ENCODE measurements at regions not wholly inside any gene's neighbourhood (a gene's known extent, or its start where the extent isn't known, plus 50 kb on each side); places are given as distances from the start of the nearest gene placed in this dataset.
A peak's percentile ranks its signal among the peaks of the same experiment; 100 is the strongest.

DNA sequence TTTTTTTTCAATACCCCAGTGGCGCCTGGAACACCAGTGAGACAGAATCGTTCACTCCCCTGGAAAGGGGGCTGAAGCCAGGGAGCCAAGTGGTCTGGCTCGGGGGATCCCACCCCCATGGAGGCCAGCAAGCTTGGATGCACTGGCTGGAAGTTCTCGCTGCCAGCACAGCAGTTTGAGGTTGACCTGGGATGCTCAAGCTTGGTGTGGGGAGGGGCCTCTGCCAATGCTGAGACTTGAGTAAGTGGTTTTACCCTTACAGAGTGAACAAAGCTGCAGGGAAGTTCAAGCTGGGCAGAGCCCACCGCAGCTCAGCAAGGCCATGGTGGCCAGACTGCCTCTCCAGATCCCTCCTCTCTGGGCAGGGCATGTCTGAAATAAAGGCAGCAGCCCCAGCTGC lies 276.2 kb upstream of the CNTN6 start:
- TF ChIP-seq ZFX (IDR thresholded peaks at IDR 0.05; ENCODE audit: borderline replicate concordance): no peak
- TF ChIP-seq, protein P1, sequence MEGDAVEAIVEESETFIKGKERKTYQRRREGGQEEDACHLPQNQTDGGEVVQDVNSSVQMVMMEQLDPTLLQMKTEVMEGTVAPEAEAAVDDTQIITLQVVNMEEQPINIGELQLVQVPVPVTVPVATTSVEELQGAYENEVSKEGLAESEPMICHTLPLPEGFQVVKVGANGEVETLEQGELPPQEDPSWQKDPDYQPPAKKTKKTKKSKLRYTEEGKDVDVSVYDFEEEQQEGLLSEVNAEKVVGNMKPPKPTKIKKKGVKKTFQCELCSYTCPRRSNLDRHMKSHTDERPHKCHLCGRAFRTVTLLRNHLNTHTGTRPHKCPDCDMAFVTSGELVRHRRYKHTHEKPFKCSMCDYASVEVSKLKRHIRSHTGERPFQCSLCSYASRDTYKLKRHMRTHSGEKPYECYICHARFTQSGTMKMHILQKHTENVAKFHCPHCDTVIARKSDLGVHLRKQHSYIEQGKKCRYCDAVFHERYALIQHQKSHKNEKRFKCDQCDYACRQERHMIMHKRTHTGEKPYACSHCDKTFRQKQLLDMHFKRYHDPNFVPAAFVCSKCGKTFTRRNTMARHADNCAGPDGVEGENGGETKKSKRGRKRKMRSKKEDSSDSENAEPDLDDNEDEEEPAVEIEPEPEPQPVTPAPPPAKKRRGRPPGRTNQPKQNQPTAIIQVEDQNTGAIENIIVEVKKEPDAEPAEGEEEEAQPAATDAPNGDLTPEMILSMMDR (IDR thresholded peaks at IDR 0.05): no peak
- no peak overlapping the region for H3K27ac ChIP-seq

GRCh38 chr3:834679-835078 lies 258.1 kb upstream of the CNTN6 start:
- TF ChIP-seq ZFX (IDR thresholded peaks at IDR 0.05; ENCODE audit: borderline replicate concordance): no peak
- H3K27ac ChIP-seq: no peak overlapping the region

DNA sequence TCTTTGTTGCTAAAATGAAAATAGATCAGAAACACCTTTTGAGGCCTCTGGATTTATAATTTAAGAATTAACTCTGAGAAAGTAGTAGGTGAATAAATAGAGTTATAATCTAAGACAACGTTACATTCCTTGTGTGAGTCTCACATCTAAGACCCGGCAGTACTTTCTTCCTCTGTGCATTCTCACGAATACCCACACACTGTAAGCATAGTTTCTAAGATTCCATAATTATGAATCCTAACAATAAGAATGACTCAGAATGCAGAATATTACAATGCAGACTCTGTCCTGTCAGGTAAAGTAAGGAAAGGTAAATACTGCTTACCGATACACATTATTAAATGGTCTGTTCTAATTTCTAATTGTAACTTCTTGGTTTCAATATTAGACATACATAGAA lies 257.7 kb upstream of the CNTN6 start:
- TF ChIP-seq ZFX (IDR thresholded peaks at IDR 0.05; ENCODE audit: borderline replicate concordance): no peak
- TF ChIP-seq, protein P1 (IDR thresholded peaks at IDR 0.05): no peak
- H3K27ac ChIP-seq: no peak overlapping the region

DNA sequence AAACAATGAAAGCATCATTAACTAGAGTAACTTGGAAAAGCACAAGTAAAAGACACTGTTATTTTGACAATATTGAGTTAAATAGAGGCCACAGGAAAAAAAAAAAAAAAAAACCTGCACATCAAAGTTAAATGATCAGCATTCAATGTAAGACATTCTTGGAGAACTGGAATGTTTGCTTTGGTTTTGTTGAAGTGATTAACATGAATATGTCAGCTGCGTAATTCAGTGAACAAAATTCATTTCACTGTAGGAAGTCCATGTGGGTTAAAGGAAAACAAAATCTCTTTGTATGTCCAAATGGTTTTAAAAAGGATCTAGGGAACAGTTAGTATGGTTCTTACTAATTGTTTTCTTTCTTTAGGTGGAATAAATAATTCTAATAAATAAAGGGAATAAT lies 252.8 kb upstream of the CNTN6 start:
- no peak overlapping the region for H3K27ac ChIP-seq
- TF ChIP-seq, protein P1 (IDR thresholded peaks at IDR 0.05): no peak
- TF ChIP-seq ZFX (IDR thresholded peaks at IDR 0.05; ENCODE audit: borderline replicate concordance): no peak

GRCh38 chr3:851098-851790 lies 241.6 kb upstream of the CNTN6 start:
- H3K27ac ChIP-seq: no peak overlapping the region
- TF ChIP-seq, protein P1 (IDR thresholded peaks at IDR 0.05): no peak
- no peak for TF ChIP-seq ZFX (IDR thresholded peaks at IDR 0.05; ENCODE audit: borderline replicate concordance)

DNA sequence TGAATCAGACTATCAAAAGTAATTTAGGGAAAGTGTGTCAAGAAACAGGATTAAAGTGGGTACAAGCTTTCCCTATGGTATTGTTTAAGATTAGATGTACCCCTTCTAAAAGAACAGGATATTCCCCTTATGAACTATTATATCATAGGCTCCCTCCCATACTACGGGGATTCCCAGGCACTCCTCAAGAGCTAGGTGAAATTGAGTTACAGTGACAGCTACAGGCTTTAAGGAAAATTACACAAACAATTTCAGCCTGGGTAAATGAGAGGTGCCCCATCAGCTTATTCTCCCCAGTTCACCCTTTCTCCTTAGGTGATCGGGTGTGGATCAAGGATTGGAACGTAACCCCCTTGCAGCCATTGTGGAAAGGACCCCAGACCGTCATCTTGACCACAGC lies 240.8 kb upstream of the CNTN6 start:
- TF ChIP-seq ZFX (IDR thresholded peaks at IDR 0.05; ENCODE audit: borderline replicate concordance): no peak
- TF ChIP-seq, protein P1 (IDR thresholded peaks at IDR 0.05): peak; percentile 12; the same call in 1 of the 2 replicates
- H3K27ac ChIP-seq: no peak overlapping the region

DNA sequence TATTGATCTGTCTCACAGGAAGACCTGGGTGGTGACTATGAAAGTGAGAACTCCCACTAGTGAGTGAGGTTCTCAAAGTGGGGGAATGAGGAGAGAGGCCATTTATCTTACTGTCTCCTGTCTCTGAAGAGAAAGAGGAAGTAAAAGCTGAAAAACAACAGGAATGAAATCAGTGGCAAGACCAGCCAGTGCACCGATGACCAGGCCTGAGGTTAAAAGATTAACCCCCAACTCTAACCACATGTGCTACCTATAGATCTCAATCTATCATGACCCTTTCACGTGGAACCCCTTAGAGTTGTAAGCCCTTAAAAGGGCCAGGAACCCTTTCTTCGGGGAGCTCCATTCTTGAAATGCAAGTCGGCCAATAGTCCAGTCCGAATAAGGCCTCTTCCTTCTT lies 239.3 kb upstream of the CNTN6 start:
- H3K27ac ChIP-seq: no peak overlapping the region
- TF ChIP-seq, protein P1 (IDR thresholded peaks at IDR 0.05): no peak
- TF ChIP-seq ZFX (IDR thresholded peaks at IDR 0.05; ENCODE audit: borderline replicate concordance): no peak

DNA sequence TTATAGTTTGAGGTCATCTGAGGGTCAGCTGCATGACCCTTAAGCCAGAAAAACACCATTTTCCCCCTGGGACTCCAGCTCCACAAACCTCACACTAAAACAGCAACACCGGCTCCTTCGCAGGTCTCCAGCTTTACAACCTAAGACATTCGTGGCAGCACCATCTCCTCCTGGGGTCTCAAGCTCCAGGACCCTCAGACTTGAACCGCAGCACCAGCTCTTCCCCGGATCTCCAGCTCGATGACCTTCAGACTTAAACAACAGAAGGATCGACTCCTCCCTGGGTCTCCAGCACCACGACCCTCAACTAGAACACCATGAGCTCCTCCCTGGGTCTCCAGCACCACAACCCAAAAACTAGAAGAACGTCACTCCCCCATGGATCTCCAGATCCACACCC lies 233.7 kb upstream of the CNTN6 start:
- TF ChIP-seq, protein P1 (IDR thresholded peaks at IDR 0.05): no peak
- TF ChIP-seq ZFX (IDR thresholded peaks at IDR 0.05; ENCODE audit: borderline replicate concordance): no peak
- no peak overlapping the region for H3K27ac ChIP-seq
